ENCODE measurements at regions not wholly inside any gene's neighbourhood (a gene's known extent, or its start where the extent isn't known, plus 50 kb on each side); places are given as distances from the start of the nearest gene placed in this dataset.
A peak's percentile ranks its signal among the peaks of the same experiment; 100 is the strongest.

GRCh38 chr2:62297624-62298010 lies 101.7 kb downstream of the B3GNT2 start:
- DNase-seq, result no peak

- DNase-seq, result no peak
These were observed 101.1 kb downstream of the B3GNT2 start for GRCh38 chr2:62296832-62297623.

- DNase-seq, result no peak
These were observed 100.3 kb downstream of the B3GNT2 start for GRCh38 chr2:62296034-62296831.

- peak; percentile 41 to 54 (median 52) for DNase-seq
These were observed 97.8 kb downstream of the B3GNT2 start for GRCh38 chr2:62293490-62294271.

- DNase-seq, result no peak
These were observed 97.2 kb downstream of the B3GNT2 start for GRCh38 chr2:62293151-62293489.

GRCh38 chr2:62292190-62292589 lies 96.3 kb downstream of the B3GNT2 start:
- peak in 1 of 3 experiments; percentile 10 for DNase-seq

GRCh38 chr2:62291517-62292137 lies 95.7 kb downstream of the B3GNT2 start:
- DNase-seq, result no peak

- DNase-seq, result no peak
These were observed 95.1 kb downstream of the B3GNT2 start for GRCh38 chr2:62291052-62291451.

- DNase-seq, result peak; percentile 93 to 98 (median 95)
These were observed 92.3 kb downstream of the B3GNT2 start for GRCh38 chr2:62287899-62288880.

GRCh38 chr2:62287282-62287681 lies 91.4 kb downstream of the B3GNT2 start:
- no peak for DNase-seq

- no peak for DNase-seq
These were observed 90.3 kb downstream of the B3GNT2 start for GRCh38 chr2:62286089-62286785.

- no peak for DNase-seq
These were observed 89.1 kb downstream of the B3GNT2 start for GRCh38 chr2:62284980-62285379.

- no peak for DNase-seq
These were observed 88.6 kb downstream of the B3GNT2 start for GRCh38 chr2:62284471-62284870.

GRCh38 chr2:62283147-62283546 lies 87.2 kb downstream of the B3GNT2 start:
- DNase-seq, result no peak

- DNase-seq, result no peak
These were observed 85.7 kb downstream of the B3GNT2 start for GRCh38 chr2:62281663-62282062.

GRCh38 chr2:62277688-62278087 lies 81.8 kb downstream of the B3GNT2 start:
- DNase-seq, result no peak

Data from NCI-H1417 (cell line).